ENCODE measurements at regions not wholly inside any gene's neighbourhood (a gene's known extent, or its start where the extent isn't known, plus 50 kb on each side); places are given as distances from the start of the nearest gene placed in this dataset.
"Not testable (repeated sequence)": the region's sequence is repeated elsewhere in the genome, so short reads cannot be mapped to it uniquely, and the experiment has no call there.

DNA sequence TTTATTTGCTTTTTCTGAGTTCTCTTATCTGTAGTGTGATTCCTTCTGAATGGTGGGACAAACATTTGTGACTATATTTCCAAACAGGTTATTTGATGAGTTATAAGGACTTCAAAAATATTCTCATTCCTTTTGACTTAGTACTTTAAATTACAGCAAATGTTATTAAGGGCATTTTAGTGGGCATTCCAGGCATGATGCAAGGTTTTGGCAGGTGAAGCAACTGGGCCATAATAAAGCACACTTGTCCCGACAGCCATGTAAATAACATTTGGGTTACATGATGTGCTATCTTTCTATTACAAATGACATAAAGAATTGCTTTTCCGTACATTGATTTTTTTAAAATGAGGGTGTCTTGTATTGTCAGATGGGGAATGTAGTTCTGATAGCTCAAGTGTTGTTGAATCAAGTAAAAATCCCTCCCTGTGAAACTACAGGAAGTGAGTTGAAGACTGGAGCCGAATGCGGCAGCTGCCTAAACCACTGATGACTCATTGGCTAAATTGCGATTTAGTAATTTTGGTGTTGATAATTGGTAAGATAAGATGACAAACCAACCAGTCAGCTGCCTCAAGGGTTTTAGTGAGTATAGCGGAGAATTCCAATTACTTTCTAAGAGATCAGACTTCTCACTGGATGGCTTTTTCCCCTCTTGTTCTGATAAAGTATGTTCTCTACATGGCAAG, 231.3 kb upstream of the NPY start:
- DNase-seq (ENCODE audit: low read depth in 2 of 2), result no peak

DNA sequence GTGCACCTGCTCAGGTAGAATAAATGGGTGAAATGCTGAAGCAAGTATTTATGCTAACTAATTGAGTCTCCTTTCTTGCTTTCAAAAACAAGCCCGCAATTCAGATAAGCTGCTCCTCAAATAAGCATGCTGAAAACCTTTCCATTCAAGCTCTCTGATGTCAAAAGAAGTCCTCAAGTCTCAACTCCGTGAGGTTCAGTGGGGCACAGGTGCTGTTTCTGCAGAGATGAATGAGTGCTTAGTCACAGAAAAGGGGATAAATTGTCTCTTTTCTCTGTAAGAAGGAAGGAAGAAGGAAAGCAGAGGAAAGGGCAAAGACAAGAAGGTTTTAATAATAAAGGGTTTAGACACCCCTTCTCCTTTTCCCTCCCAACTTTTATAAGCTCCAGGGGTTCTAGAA, 229.8 kb upstream of the NPY start:
- no peak for DNase-seq (ENCODE audit: low read depth in 2 of 2)

- no peak for DNase-seq (ENCODE audit: low read depth in 2 of 2)
These were observed 226.7 kb upstream of the NPY start for GRCh38 chr7:24057243-24057642.

- DNase-seq (ENCODE audit: low read depth in 2 of 2), result no peak
These were observed 225.0 kb upstream of the NPY start for GRCh38 chr7:24058953-24059352.

GRCh38 chr7:24059775-24060174, 224.2 kb upstream of the NPY start:
- DNase-seq (ENCODE audit: low read depth in 2 of 2), result no peak

DNA sequence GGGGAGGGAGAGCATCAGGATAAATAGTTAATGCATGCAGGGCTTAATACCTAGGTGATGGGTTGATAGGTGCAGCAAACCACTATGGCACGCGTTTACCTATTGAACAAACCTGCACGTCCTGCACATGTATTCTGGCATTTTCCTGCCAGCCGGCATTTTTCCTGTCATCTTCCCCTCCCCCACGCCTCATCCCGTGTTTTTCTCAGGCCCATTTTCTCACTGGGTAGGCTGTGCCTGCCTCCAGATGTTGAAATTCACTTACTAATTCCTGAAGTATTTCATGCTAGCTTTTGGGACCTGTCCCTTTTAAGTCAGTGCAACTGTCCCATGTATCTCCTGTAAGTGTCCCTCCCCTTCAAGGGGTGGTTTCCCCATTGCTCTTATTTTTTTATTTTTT, 220.3 kb upstream of the NPY start:
- no peak for DNase-seq (ENCODE audit: low read depth in 2 of 2)

GRCh38 chr7:24069751-24070150, 214.2 kb upstream of the NPY start:
- no peak for DNase-seq (ENCODE audit: low read depth in 2 of 2)

DNA sequence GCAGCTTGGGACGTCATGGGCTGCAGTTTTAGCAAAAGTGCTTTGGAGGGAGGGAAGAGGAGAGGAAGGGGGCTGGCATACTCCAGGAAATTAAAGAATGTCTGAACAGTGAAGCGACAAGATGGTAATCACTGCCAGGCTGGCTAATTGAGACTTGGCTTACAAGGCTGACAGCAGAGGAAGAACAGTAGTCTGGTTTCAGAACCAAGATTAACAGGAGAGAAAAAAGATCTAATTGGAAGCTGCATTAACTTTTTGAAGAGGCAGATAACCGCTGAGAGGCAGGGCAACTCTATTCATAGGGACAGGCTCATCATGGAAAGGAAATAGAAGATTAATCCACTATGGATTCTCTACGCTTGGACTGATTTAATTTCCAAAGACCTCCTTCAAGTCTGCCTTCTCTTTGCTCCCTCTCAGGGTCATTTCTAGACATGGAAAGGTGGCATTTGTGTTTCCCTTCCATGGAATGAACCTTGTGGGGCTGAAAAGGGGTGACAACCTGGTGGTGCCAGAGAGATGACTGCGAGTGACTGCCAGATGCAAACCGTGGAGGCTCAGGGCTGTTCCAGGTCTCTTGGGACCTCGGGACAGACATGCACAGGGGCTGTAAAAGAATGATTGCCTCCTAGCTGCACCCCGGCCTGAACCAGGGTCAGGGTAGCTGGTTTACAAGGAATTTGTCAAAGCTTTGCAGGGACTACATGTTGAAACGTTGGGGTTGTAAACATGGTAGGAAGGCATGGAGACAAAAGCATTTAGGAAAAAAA, 210.2 kb upstream of the NPY start:
- no peak for DNase-seq (ENCODE audit: low read depth in 2 of 2)

GRCh38 chr7:24075426-24075810, 208.6 kb upstream of the NPY start:
- no peak for DNase-seq (ENCODE audit: low read depth in 2 of 2)

GRCh38 chr7:24082826-24083225, 201.2 kb upstream of the NPY start:
- DNase-seq (ENCODE audit: low read depth in 2 of 2), result no peak

- no peak for DNase-seq (ENCODE audit: low read depth in 2 of 2)
These were observed 181.0 kb upstream of the NPY start for GRCh38 chr7:24102988-24103387.

GRCh38 chr7:24108906-24109376, 175.0 kb upstream of the NPY start:
- no peak for DNase-seq (ENCODE audit: low read depth in 2 of 2)

DNA sequence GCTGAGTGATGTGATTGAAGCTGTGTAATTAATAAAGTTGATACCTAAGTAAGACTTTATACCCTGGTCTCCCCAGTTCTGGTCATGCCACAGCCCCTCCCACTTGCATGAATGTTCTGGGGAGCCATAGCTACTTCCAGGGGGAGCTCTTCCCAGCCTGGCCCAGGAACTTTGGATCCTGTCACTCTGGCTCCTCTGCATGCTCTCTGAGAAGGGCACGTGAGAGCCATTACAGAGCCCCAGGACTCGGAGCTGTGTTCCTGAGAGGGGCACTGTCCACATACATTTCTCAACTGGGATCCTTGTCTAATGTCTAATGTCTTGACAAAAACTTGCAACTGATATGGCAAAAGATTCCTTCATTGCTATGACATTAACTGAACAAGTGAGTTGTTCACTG, 173.9 kb upstream of the NPY start:
- DNase-seq (ENCODE audit: low read depth in 2 of 2), result no peak

DNA sequence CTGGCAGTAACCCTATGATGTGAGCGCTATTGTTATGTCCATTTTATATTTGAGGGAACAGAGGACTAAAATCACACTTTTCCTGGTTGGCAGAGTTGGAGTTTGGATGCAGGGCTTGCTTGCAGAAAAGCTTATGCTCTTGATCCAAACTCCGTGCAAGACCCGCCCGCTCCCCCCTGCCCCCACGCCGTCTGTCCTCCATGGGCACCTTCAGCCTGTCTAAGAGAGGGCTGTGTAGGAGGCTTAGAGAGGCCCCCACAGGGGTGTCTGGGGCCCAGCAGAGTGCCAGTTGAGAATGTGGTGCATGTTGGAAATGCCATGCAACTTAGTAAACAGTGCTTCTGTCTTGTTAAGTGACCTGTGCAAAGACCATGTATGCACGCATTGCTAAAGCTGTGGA, 170.5 kb upstream of the NPY start:
- DNase-seq (ENCODE audit: low read depth in 2 of 2), result no peak

DNA sequence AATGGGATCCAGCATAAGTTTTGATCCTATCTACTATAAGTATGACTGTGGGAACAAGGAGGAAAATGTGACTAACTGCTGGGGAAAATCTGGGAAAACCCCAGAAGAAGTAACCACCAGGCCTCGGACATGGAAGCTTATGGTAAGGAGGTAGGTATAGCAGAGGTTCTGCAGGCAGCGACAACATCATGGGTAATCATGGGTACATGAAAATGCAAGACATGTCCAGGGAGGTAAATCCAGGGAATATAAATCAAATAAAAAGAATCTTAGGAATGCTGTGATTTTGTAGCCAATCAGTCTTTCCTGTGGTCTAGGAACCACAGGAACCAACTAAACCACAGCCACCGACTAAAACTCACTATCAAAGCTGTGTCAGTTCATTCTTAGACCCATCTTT, 168.3 kb upstream of the NPY start:
- no peak for DNase-seq (ENCODE audit: low read depth in 2 of 2)

GRCh38 chr7:24117903-24118499, 166.0 kb upstream of the NPY start:
- DNase-seq (ENCODE audit: low read depth in 2 of 2), result not testable (repeated sequence)

DNA sequence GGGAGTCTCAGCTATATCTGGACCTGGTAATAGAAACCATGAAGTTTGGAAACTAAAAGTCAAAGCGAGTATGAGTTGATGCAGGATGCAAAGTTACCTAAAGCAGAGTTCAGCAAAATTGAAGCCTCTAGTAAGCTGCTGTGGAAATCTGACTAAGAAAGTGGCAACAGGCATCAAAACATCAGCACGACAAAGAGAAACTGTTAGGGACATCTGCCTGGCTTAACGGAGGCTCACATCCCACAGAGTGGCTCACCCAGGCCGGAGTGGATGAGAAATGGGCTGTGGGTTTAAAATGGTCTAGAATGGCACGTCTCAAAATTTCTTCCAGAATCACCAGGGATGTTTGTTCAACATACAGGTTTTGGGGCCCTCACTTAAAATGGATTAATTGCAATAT, 164.1 kb upstream of the NPY start:
- DNase-seq (ENCODE audit: low read depth in 2 of 2), result no peak

DNA sequence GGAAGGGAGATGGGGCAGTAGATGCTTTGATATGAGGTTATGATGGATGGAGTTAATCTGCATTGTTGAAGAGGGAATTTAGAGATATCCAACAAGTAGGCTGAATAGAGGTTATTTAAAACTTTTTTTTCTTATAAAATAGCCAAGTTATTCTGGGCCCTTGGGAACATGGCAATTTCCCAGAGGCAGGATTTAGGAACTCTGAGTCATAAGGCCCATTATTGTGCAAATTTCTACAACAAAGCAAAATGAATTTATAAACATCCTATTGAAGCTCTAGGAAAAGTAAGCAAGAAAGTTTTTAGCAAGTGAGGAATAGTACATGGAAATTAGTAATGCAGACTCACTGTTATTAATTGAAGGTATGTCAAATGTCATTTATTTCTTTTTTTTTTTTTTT, 160.9 kb upstream of the NPY start:
- DNase-seq (ENCODE audit: low read depth in 2 of 2), result no peak

DNA sequence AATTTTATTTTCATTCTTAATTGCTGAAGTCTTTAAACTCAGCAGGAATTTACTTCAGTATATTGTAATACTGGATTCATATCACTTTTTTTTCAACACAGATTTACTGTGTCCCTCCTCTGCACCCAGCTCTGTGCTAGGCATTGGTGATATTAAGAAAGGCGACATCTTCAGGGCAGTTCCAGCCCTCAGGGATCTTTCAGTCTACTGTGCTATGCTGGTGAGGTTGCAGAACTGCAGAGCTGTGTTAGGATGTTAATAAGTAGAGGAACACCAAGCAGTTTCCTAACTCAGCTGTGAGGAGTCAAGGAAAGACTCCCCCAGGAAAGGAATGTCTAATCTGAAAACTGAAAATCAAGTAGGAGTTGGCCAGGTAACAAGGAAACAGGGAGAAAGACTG, 158.2 kb upstream of the NPY start:
- DNase-seq (ENCODE audit: low read depth in 2 of 2), result no peak

GRCh38 chr7:24127930-24128329, 156.1 kb upstream of the NPY start:
- no peak for DNase-seq (ENCODE audit: low read depth in 2 of 2)

DNA sequence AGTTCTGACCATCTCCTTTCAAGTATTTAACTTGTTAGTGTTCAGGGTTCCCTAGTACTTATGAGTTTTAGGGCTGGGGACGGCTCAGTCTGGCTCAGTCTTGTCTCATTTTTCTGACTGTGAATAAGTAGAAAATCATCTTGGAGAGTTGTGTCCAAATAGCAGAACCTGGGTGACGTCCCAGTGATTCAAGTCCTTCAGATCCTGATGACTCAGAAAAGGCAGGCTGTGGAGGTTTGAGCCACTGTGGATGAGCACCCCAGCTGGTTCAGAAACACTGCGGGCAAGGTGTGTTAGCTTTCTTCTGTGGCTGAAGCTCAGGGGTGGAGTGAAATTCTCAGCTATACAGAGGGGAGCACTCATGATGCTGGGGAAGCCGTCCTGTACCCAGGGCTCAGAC, 154.4 kb upstream of the NPY start:
- DNase-seq (ENCODE audit: low read depth in 2 of 2), result no peak

DNA sequence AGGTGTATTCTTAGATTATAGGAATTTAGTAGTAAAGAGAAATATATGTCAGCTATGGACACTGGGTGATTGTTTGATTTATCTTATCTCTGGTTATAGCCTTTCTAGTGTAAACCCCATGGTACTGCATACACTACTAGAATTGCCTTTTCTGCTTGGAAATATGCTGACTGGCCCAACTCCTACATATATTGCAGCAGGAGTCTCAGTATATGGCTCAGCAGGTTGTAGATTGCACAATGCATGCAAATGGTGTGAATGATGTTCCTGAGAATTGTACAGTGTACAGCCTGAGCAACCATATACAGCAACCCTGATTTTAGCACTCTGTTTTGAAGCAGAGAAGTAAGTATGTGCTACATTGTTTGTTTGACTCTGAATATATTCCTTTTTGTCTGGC, 153.4 kb upstream of the NPY start:
- no peak for DNase-seq (ENCODE audit: low read depth in 2 of 2)

GRCh38 chr7:24133691-24134090, 150.3 kb upstream of the NPY start:
- no peak for DNase-seq (ENCODE audit: low read depth in 2 of 2)
